GM12878 (cell line): ENCODE measurements at regions not wholly inside any gene's neighbourhood (a gene's known extent, or its start where the extent isn't known, plus 50 kb on each side); places are given as distances from the start of the nearest gene placed in this dataset.

ENCODE experiments used
- ATAC-seq: fragments of 200-7000 bp; cut with Tn5 transposase; 3 replicates; pipeline ENCODE4 v1.9.1; 2020; ENCODE audit warnings: mild to moderate bottlenecking, moderate library complexity
- BruUV-seq: library from RNA; stranded (reverse); fragments of 400-500 nt; replicated peaks from 2 replicates; lab custom pipeline; 2021; lab: Mats Ljungman, UMichigan
- CTCF ChIA-PET: fragments of 300-600 bp; sonication (Branson Sonifier 250); formaldehyde crosslinking; extraction: SDS; loops from one replicate; lab custom pipeline; 2021; ENCODE audit warnings: inconsistent platforms; lab: Yijun Ruan, JAX
- POLR2A ChIA-PET: fragments of 350-600 bp; formaldehyde crosslinking; extraction: SDS; loops from one replicate; lab custom pipeline; 2021; ENCODE audit warnings: inconsistent platforms; lab: Charles Lee
- RAD21 ChIA-PET: fragments of 300-600 bp; sonication (Branson Sonifier 250); formaldehyde crosslinking; loops from one replicate; lab custom pipeline; 2023; ENCODE audit warnings: antibody characterized with exemption; ENCODE audit not compliant: unreplicated experiment; lab: Charles Lee
- SMC1A ChIA-PET: fragments of 300-600 bp; sonication (Branson Sonifier 250); formaldehyde crosslinking; loops from one replicate; lab custom pipeline; 2023; ENCODE audit not compliant: unreplicated experiment, uncharacterized antibody; lab: Charles Lee
- DNase-seq: peaks from one replicate; pipeline ENCODE4 v3.0.0-alpha.2; 2011; ENCODE audit warnings: low read depth, low spot score
- FAIRE-seq: peaks from 3 replicates; lab custom pipeline; 2011; peaks lifted over from hg19 to GRCh38; lab: Jason Lieb, UNC
- H2AFZ ChIP-seq: 2 replicates; pipeline ENCODE4 v1.6.0; 2011; ENCODE audit warnings: low read depth, low read length, control low read depth; ENCODE audit not compliant: control insufficient read depth
- H3K27ac ChIP-seq: 2 replicates; pipeline ENCODE4 v1.5.1; 2011; ENCODE audit warnings: control low read depth; ENCODE audit not compliant: control insufficient read depth, insufficient read depth
- H3K27me3 ChIP-seq, 2 experiments: replicated peaks in 1 of 2; 2 replicates each; pipeline versions ENCODE4 v1.6.0 to v1.6.1; 2011; ENCODE audit warnings: low read length in 1 of 2; ENCODE audit not compliant: control insufficient read depth in 2 of 2, insufficient read depth in 2 of 2
- H3K36me3 ChIP-seq, 2 experiments: 2 replicates each; pipeline ENCODE4 v1.5.1; 2011; ENCODE audit warnings: low read length in 1 of 2; ENCODE audit not compliant: control insufficient read depth in 2 of 2, insufficient read depth in 2 of 2
- H3K4me1 ChIP-seq: 2 replicates; pipeline ENCODE4 v1.6.1; 2011; ENCODE audit warnings: mild to moderate bottlenecking, low read length, moderate library complexity, mixed read lengths; ENCODE audit not compliant: control insufficient read depth, insufficient read depth
- H3K4me2 ChIP-seq: 2 replicates; pipeline ENCODE4 v1.6.0; 2011; ENCODE audit warnings: control low read depth; ENCODE audit not compliant: control insufficient read depth, insufficient read depth
- H3K4me3 ChIP-seq: fragments of 200-600 bp; sonication (generic); 2 replicates; pipeline ENCODE4 v1.5.1; 2016
- H3K79me2 ChIP-seq: 2 replicates; pipeline ENCODE4 v1.6.0; 2011; ENCODE audit warnings: low read length; ENCODE audit not compliant: control insufficient read depth, insufficient read depth
- H3K9ac ChIP-seq: 2 replicates; pipeline ENCODE4 v1.8.0; 2011; ENCODE audit warnings: low read length, control low read depth, mixed read lengths; ENCODE audit not compliant: control insufficient read depth, insufficient read depth
- H3K9me3 ChIP-seq: replicated peaks from 3 replicates; pipeline ENCODE4 v1.5.1; 2011; ENCODE audit warnings: mild to moderate bottlenecking, low read length; ENCODE audit not compliant: control insufficient read depth, insufficient read depth
- H4K20me1 ChIP-seq: 2 replicates; pipeline ENCODE4 v1.6.0; 2011; ENCODE audit not compliant: control insufficient read depth, insufficient read depth
- BHLHE40 ChIP-seq, 2 experiments: fragments of 450-650 bp in 1 of 2; IDR thresholded peaks; 2 replicates each; pipeline ENCODE4 v1.6.1; 2011 to 2017; ENCODE audit warnings: low read depth in 2 of 2, borderline replicate concordance in 1 of 2, improper control_type of control experiment in 1 of 2, low read length in 1 of 2, mild to moderate bottlenecking in 1 of 2
- CEBPB ChIP-seq, 2 experiments: fragments of 150-350 bp in 1 of 2; IDR thresholded peaks; 2 replicates each; pipeline ENCODE4 v1.6.1; 2012 to 2014; ENCODE audit warnings: low read depth in 2 of 2, low read length in 2 of 2, borderline replicate concordance in 1 of 2, inconsistent platforms in 1 of 2
- CHD2 ChIP-seq: IDR thresholded peaks from 2 replicates; pipeline ENCODE4 v1.6.1; 2011; ENCODE audit warnings: low read depth, low read length, improper control_type of control experiment, borderline replicate concordance
- E4F1 ChIP-seq: fragments of 450-650 bp; IDR thresholded peaks from 2 replicates; pipeline ENCODE4 v1.6.1; 2018; ENCODE audit warnings: borderline replicate concordance, mild to moderate bottlenecking; ENCODE audit not compliant: partially characterized antibody
- FOS ChIP-seq: IDR thresholded peaks from 3 replicates; pipeline ENCODE4 v1.6.1; 2011; ENCODE audit warnings: borderline replicate concordance; ENCODE audit not compliant: insufficient read length; ENCODE audit errors: extremely low read depth
- HCFC1 ChIP-seq: fragments of 150-350 bp; IDR thresholded peaks from 2 replicates; pipeline ENCODE4 v1.6.1; 2014; ENCODE audit warnings: low read length
- HDGF ChIP-seq: fragments of 450-650 bp; IDR thresholded peaks from 2 replicates; pipeline ENCODE4 v1.6.1; 2016; ENCODE audit warnings: antibody characterized with exemption
- KAT2A ChIP-seq: conservative IDR thresholded peaks from 2 replicates; pipeline ENCODE4 v1.6.1; 2011; ENCODE audit warnings: low read depth, low read length; ENCODE audit not compliant: control insufficient read depth
- NFYA ChIP-seq: IDR thresholded peaks from 2 replicates; pipeline ENCODE4 v1.6.1; 2011; ENCODE audit warnings: low read depth, mild to moderate bottlenecking, low read length, improper control_type of control experiment, borderline replicate concordance
- RAD21 ChIP-seq: IDR thresholded peaks from 2 replicates; pipeline ENCODE4 v1.6.1; 2011; ENCODE audit warnings: mild to moderate bottlenecking, low read depth, low read length, moderate library complexity; ENCODE audit not compliant: insufficient read depth
- RCOR1 ChIP-seq: conservative IDR thresholded peaks from 2 replicates; pipeline ENCODE4 v1.6.1; 2012; ENCODE audit warnings: low read depth, low read length, improper control_type of control experiment
- SREBF1 ChIP-seq: IDR thresholded peaks from 2 replicates; pipeline ENCODE4 v1.6.1; 2012; ENCODE audit warnings: mild to moderate bottlenecking, low read length
- SREBF2 ChIP-seq: IDR thresholded peaks from 2 replicates; pipeline ENCODE4 v1.6.1; 2012; ENCODE audit warnings: mild to moderate bottlenecking, low read length
- STAT1 ChIP-seq: fragments of 450-650 bp; conservative IDR thresholded peaks from 2 replicates; pipeline ENCODE4 v1.6.1; 2014; ENCODE audit warnings: antibody characterized with exemption, mild to moderate bottlenecking
- SUPT20H ChIP-seq: IDR thresholded peaks from 2 replicates; pipeline ENCODE4 v1.6.1; 2011; ENCODE audit warnings: low read depth, mild to moderate bottlenecking, low read length, moderate library complexity, borderline replicate concordance; ENCODE audit not compliant: control insufficient read depth
- TAF1 ChIP-seq: IDR thresholded peaks from 2 replicates; pipeline ENCODE4 v1.6.1; 2011; ENCODE audit warnings: mild to moderate bottlenecking, low read depth, low read length, borderline replicate concordance
- ZBTB11 ChIP-seq: fragments of 450-650 bp; formaldehyde crosslinking; IDR thresholded peaks from 2 replicates; pipeline ENCODE4 v1.5.0; 2022; ENCODE audit warnings: mild to moderate bottlenecking, missing genetic modification characterization
- WGBS: methylation state at CpG from one replicate; pipeline ENCODE4 v1.1.6; 2016; ENCODE audit warnings: low lambda C conversion rate; ENCODE audit not compliant: insufficient replicate concordance, insufficient coverage; ENCODE audit errors: missing lambda C conversion rate; 5-methylcytosine and 5-hydroxymethylcytosine counted together
- in situ Hi-C: fragments of 300-500 bp; cut with MboI; formaldehyde crosslinking; loops from 9 replicates; pipeline ENCODE4 v1.14.3; 2018; ENCODE audit warnings: mixed read lengths
- intact Hi-C: fragments of 100-400 bp; cut with micrococcal nuclease; formaldehyde crosslinking; loops from one replicate; pipeline ENCODE4 v1.14.2; 2022; ENCODE audit not compliant: unreplicated experiment

- Histone ChIP-seq H3K4me1 (no peaks in the 10 kb centered on the region), H3K27me3 (no peaks in the 10 kb centered on the region), H3K9ac (no peak overlapping the region), H3K9me3 (no peaks in the 10 kb centered on the region), H4K20me1 (no peaks in the 10 kb centered on the region), H3K36me3 (no peaks in the 10 kb centered on the region), H3K79me2 (no peaks in the 10 kb centered on the region), H3K4me3 (no peak overlapping the region), H2AFZ (no peak overlapping the region), H3K27ac (no peak overlapping the region), H3K4me2 (no peak overlapping the region)
- intact Hi-C loops (no loop called here), in situ Hi-C loops (no loop called here)
- BruUV-seq, result no TSS peak
- TF ChIP-seq E4F1 (no peak), HDGF (no peak), RAD21 (no peak), SUPT20H (no peak), RCOR1 (no peak), TAF1 (no peak), NFYA (no peak), HCFC1 (no peak), SREBF1 (no peak), FOS (no peak), ZBTB11 (CRISPR knock-in tag) (no peak), STAT1 (no peak), BHLHE40 (IDR thresholded peaks at IDR 0.05; ENCODE audit: borderline replicate concordance in 1 of 2, low read depth in 2 of 2, low read length in 1 of 2) (no peak), SREBF2 (no peak), CEBPB (IDR thresholded peaks at IDR 0.05; ENCODE audit: borderline replicate concordance in 1 of 2, low read depth in 2 of 2, low read length in 2 of 2) (no peak), KAT2A (no peak), CHD2 (no peak)
- CTCF ChIA-PET, result no interaction called here
- POLR2A ChIA-PET, result no interaction called here
- DNase-seq (no peak), ATAC-seq (no peak), FAIRE-seq (no peak)
- RAD21 ChIA-PET, result no interaction called here
- SMC1A ChIA-PET, result no interaction called here
- WGBS, result 35% methylated on average over 2 of the region's 3 CpGs
Observed at GRCh38 chr14:104298458-104298857, 160.1 kb downstream of the KIF26A start.
